ENCODE measurements at regions not wholly inside any gene's neighbourhood (a gene's known extent, or its start where the extent isn't known, plus 50 kb on each side); places are given as distances from the start of the nearest gene placed in this dataset.

DNA sequence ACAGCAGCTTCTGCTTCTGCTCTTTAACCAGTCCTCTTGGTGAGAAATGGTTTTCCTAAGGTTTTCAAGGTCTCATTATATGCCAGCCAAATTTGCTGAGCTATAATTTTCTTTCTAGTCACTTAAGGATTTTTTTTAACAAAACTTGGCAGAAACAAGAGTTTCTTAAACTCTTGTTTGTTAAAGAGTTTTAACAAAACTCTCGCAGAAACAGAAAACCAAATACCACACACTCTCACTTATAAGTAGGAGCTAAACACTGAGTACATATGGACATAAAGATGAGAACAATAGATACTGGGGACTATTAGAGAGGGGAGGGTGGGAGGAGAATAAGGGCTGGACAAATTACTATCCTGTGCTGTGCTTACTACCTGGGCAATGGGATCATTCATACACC, 908.3 kb downstream of the TUSC7 start:
- TF ChIP-seq, protein P1, sequence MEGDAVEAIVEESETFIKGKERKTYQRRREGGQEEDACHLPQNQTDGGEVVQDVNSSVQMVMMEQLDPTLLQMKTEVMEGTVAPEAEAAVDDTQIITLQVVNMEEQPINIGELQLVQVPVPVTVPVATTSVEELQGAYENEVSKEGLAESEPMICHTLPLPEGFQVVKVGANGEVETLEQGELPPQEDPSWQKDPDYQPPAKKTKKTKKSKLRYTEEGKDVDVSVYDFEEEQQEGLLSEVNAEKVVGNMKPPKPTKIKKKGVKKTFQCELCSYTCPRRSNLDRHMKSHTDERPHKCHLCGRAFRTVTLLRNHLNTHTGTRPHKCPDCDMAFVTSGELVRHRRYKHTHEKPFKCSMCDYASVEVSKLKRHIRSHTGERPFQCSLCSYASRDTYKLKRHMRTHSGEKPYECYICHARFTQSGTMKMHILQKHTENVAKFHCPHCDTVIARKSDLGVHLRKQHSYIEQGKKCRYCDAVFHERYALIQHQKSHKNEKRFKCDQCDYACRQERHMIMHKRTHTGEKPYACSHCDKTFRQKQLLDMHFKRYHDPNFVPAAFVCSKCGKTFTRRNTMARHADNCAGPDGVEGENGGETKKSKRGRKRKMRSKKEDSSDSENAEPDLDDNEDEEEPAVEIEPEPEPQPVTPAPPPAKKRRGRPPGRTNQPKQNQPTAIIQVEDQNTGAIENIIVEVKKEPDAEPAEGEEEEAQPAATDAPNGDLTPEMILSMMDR (conservative IDR thresholded peaks at IDR 0.05; ENCODE audit: low read depth, low read length) = no peak
- TF ChIP-seq EZH2phosphoT487 (IDR thresholded peaks at IDR 0.05; ENCODE audit: borderline replicate concordance, low read length) = no peak
- no peak for TF ChIP-seq EZH2 (IDR thresholded peaks at IDR 0.05; ENCODE audit: low read length, unreplicated experiment)

Data from PC-3 (cell line).